ENCODE measurements at regions not wholly inside any gene's neighbourhood (a gene's known extent, or its start where the extent isn't known, plus 50 kb on each side); places are given as distances from the start of the nearest gene placed in this dataset.
A peak's percentile ranks its signal among the peaks of the same experiment; 100 is the strongest.

GRCh38 chr2:225742487-225742886, 343.0 kb downstream of the NYAP2 start:
- DNase-seq (ENCODE audit: low read depth) = no peak

- peak; percentile 7 for DNase-seq (ENCODE audit: low read depth)
Observed at GRCh38 chr2:225740086-225740485, 340.6 kb downstream of the NYAP2 start.

GRCh38 chr2:225739328-225739727, 339.8 kb downstream of the NYAP2 start:
- no peak for DNase-seq (ENCODE audit: low read depth)

- no peak for DNase-seq (ENCODE audit: low read depth)
Observed at GRCh38 chr2:225738735-225739134, 339.2 kb downstream of the NYAP2 start.

GRCh38 chr2:225737556-225737955, 338.0 kb downstream of the NYAP2 start:
- peak; percentile 56 for DNase-seq (ENCODE audit: low read depth)

GRCh38 chr2:225735844-225736243, 336.3 kb downstream of the NYAP2 start:
- peak; percentile 91 for DNase-seq (ENCODE audit: low read depth)

GRCh38 chr2:225725726-225726125, 326.2 kb downstream of the NYAP2 start:
- DNase-seq (ENCODE audit: low read depth) = no peak
